Nucleus accumbens (tissue), 56 donors: ENCODE measurements at regions not wholly inside any gene's neighbourhood (a gene's known extent, or its start where the extent isn't known, plus 50 kb on each side); places are given as distances from the start of the nearest gene placed in this dataset.
"Not testable (repeated sequence)": the region's sequence is repeated elsewhere in the genome, so short reads cannot be mapped to it uniquely, and the experiment has no call there.

Experiments used
- DNase-seq, 56 donors: peaks; one replicate each; lab custom pipeline; 2025; lab: John Stamatoyannopoulos, UW

- peak in 55 of 56 donors; percentile 9 to 93 (median 79) for DNase-seq
Observed at GRCh38 chr5:125412561-125413495, 666.4 kb upstream of the ZNF608 start.

- peak in 1 of 56 donors; percentile 30 for DNase-seq
Observed at GRCh38 chr5:125413496-125414274, 667.2 kb upstream of the ZNF608 start.

- DNase-seq = no peak
Observed at GRCh38 chr5:125415126-125415525, 668.7 kb upstream of the ZNF608 start.

GRCh38 chr5:125416055-125416454 lies 669.6 kb upstream of the ZNF608 start:
- no peak for DNase-seq

- no peak for DNase-seq
Observed at GRCh38 chr5:125421006-125421405, 674.6 kb upstream of the ZNF608 start.

- DNase-seq = no peak
Observed at GRCh38 chr5:125422342-125422741, 675.9 kb upstream of the ZNF608 start.

GRCh38 chr5:125424402-125425141 lies 678.1 kb upstream of the ZNF608 start:
- no peak for DNase-seq

- no peak for DNase-seq
Observed at GRCh38 chr5:125429498-125429897, 683.1 kb upstream of the ZNF608 start.

GRCh38 chr5:125433457-125433856 lies 687.0 kb upstream of the ZNF608 start:
- DNase-seq = no peak

- DNase-seq = no peak
Observed at GRCh38 chr5:125439243-125439642, 692.8 kb upstream of the ZNF608 start.

- DNase-seq = no peak
Observed at GRCh38 chr5:125440905-125441304, 694.5 kb upstream of the ZNF608 start.

- no peak for DNase-seq
Observed at GRCh38 chr5:125446986-125447385, 700.5 kb upstream of the ZNF608 start.

- no peak for DNase-seq
Observed at GRCh38 chr5:125450771-125451170, 704.3 kb upstream of the ZNF608 start.

GRCh38 chr5:125451622-125452021 lies 705.2 kb upstream of the ZNF608 start:
- DNase-seq = no peak

GRCh38 chr5:125452991-125453390 lies 706.6 kb upstream of the ZNF608 start:
- DNase-seq = no peak

- no peak for DNase-seq
Observed at GRCh38 chr5:125455041-125455440, 708.6 kb upstream of the ZNF608 start.

- not testable (repeated sequence) for DNase-seq
Observed at GRCh38 chr5:125456005-125456404, 709.6 kb upstream of the ZNF608 start.

- no peak for DNase-seq
Observed at GRCh38 chr5:125457617-125458016, 711.2 kb upstream of the ZNF608 start.

GRCh38 chr5:125458949-125459348 lies 712.5 kb upstream of the ZNF608 start:
- not testable (repeated sequence) for DNase-seq

GRCh38 chr5:125461641-125462072 lies 715.2 kb upstream of the ZNF608 start:
- no peak for DNase-seq
